GM18505 (cell line): ENCODE measurements at regions not wholly inside any gene's neighbourhood (a gene's known extent, or its start where the extent isn't known, plus 50 kb on each side); places are given as distances from the start of the nearest gene placed in this dataset.
"Not testable (repeated sequence)": the region's sequence is repeated elsewhere in the genome, so short reads cannot be mapped to it uniquely, and the experiment has no call there.

Source experiments
- ATAC-seq: cut with Tn5 transposase; IDR thresholded peaks from one replicate; pipeline ENCODE4 v1.9.1; 2021; ENCODE audit not compliant: unreplicated experiment
- POLR2A ChIP-seq: IDR thresholded peaks from 4 replicates; pipeline ENCODE4 v1.6.1; 2011; ENCODE audit warnings: borderline replicate concordance; ENCODE audit not compliant: insufficient read depth, insufficient read length; ENCODE audit errors: extremely low read depth

GRCh38 chr10:23910291-23910690, 298.6 kb upstream of the KIAA1217 start:
- TF ChIP-seq POLR2A, result no peak
- ATAC-seq, result no peak

GRCh38 chr10:23912884-23913404, 296.0 kb upstream of the KIAA1217 start:
- ATAC-seq, result no peak

GRCh38 chr10:23914641-23915040, 294.3 kb upstream of the KIAA1217 start:
- no peak for TF ChIP-seq POLR2A

More at GRCh38 chr10:23912884-23913404, 296.0 kb upstream of the KIAA1217 start:
- TF ChIP-seq POLR2A, result no peak

GRCh38 chr10:23917251-23917840, 291.6 kb upstream of the KIAA1217 start:
- ATAC-seq, result no peak

More at GRCh38 chr10:23914641-23915040, 294.3 kb upstream of the KIAA1217 start:
- no peak for ATAC-seq

GRCh38 chr10:23918090-23918723, 290.7 kb upstream of the KIAA1217 start:
- ATAC-seq, result no peak

More at GRCh38 chr10:23917251-23917840, 291.6 kb upstream of the KIAA1217 start:
- TF ChIP-seq POLR2A, result no peak

GRCh38 chr10:23918839-23919238, 290.1 kb upstream of the KIAA1217 start:
- ATAC-seq, result no peak
- no peak for TF ChIP-seq POLR2A

More at GRCh38 chr10:23918090-23918723, 290.7 kb upstream of the KIAA1217 start:
- TF ChIP-seq POLR2A, result no peak

- no peak for TF ChIP-seq POLR2A
- no peak for ATAC-seq
Measured at GRCh38 chr10:23927576-23928325, 281.2 kb upstream of the KIAA1217 start.

- ATAC-seq, result not testable (repeated sequence)
Measured at GRCh38 chr10:23934023-23934422, 274.9 kb upstream of the KIAA1217 start.

GRCh38 chr10:23945845-23946244, 263.1 kb upstream of the KIAA1217 start:
- TF ChIP-seq POLR2A, result no peak
- no peak for ATAC-seq

- no peak for TF ChIP-seq POLR2A
- ATAC-seq, result no peak
Measured at GRCh38 chr10:23951841-23952240, 257.1 kb upstream of the KIAA1217 start.

GRCh38 chr10:23955456-23956225, 253.3 kb upstream of the KIAA1217 start:
- TF ChIP-seq POLR2A, result no peak
- ATAC-seq, result no peak

- no peak for ATAC-seq
- TF ChIP-seq POLR2A, result no peak
Measured at GRCh38 chr10:23965123-23965522, 243.8 kb upstream of the KIAA1217 start.

- TF ChIP-seq POLR2A, result no peak
- ATAC-seq, result no peak
Measured at GRCh38 chr10:23965880-23966279, 243.1 kb upstream of the KIAA1217 start.
